ENCODE measurements at regions not wholly inside any gene's neighbourhood (a gene's known extent, or its start where the extent isn't known, plus 50 kb on each side); places are given as distances from the start of the nearest gene placed in this dataset.

GRCh38 chr1:87685311-87686135 is 356.8 kb downstream of the LMO4 start:
- ATAC-seq (ENCODE audit: poor library complexity) (no peak), DNase-seq (no peak)
- H3K4me3 ChIP-seq (ENCODE audit: low read length), result no peak overlapping the region
- no peaks in the 10 kb centered on the region for H3K36me3 Mint-ChIP-seq (ENCODE audit: low read depth)
- H3K4me1 Mint-ChIP-seq (ENCODE audit: low read depth), result no peaks in the 10 kb centered on the region
- H3K27me3 Mint-ChIP-seq, result no peaks in the 10 kb centered on the region
- H3K27ac ChIP-seq (ENCODE audit: low read depth in 1 of 2, low read length in 2 of 2), result no peak overlapping the region
- H3K4me1 ChIP-seq (ENCODE audit: insufficient read depth, low read length), result no peaks in the 10 kb centered on the region
- no peak overlapping the region for H3K4me3 Mint-ChIP-seq
- H3K27me3 ChIP-seq (ENCODE audit: control insufficient read depth in 1 of 2, insufficient read depth in 2 of 2, low read length in 2 of 2), result no peaks in the 10 kb centered on the region
- no peak overlapping the region for H3K27ac Mint-ChIP-seq
- ChIA-PET POLR2A (no interaction called here), CTCF (no interaction called here)
- H3K9me3 ChIP-seq (ENCODE audit: control insufficient read depth in 1 of 2, insufficient read depth in 1 of 2, low read length in 2 of 2), result no peaks in the 10 kb centered on the region
- no peak for TF ChIP-seq CTCF (IDR thresholded peaks at IDR 0.05)
- H3K36me3 ChIP-seq (ENCODE audit: insufficient read depth, low read length), result no peaks in the 10 kb centered on the region
- no peaks in the 10 kb centered on the region for H3K9me3 Mint-ChIP-seq
- intact Hi-C loops (cut with DNase I, micrococcal nuclease), result no loop called here

DNA sequence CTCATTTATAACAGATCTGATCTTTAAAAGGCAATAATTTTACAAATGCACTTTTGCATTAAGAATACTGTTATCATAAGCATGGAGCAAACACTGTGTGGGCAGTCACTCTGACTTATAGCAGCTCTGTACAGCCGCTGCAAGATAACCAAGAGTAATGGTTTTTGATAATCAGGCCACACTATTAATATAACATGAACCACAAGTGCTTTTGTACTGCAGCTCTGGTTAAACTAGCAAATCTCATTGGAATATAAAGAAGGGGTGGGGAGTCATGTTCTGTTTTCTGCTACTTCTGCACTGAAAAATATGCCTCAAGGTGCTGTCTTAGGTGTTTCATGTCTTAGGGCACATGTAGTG is 357.4 kb downstream of the LMO4 start:
- Histone ChIP-seq H3K27me3 (ENCODE audit: control insufficient read depth in 1 of 2, insufficient read depth in 2 of 2, low read length in 2 of 2) (no peaks in the 10 kb centered on the region), H3K27ac (ENCODE audit: low read depth in 1 of 2, low read length in 2 of 2) (no peak overlapping the region), H3K4me1 (ENCODE audit: insufficient read depth, low read length) (no peaks in the 10 kb centered on the region), H3K9me3 (ENCODE audit: control insufficient read depth in 1 of 2, insufficient read depth in 1 of 2, low read length in 2 of 2) (no peaks in the 10 kb centered on the region), H3K36me3 (ENCODE audit: insufficient read depth, low read length) (no peaks in the 10 kb centered on the region), H3K4me3 (ENCODE audit: low read length) (no peak overlapping the region)
- intact Hi-C loops (cut with DNase I, micrococcal nuclease), result no loop called here
- Mint-ChIP-seq H3K27ac (no peak overlapping the region), H3K4me1 (ENCODE audit: low read depth) (no peaks in the 10 kb centered on the region), H3K9me3 (no peaks in the 10 kb centered on the region), H3K27me3 (peaks cover 6% of the 10 kb centered on the region), H3K36me3 (ENCODE audit: low read depth) (no peaks in the 10 kb centered on the region), H3K4me3 (no peak overlapping the region)
- TF ChIP-seq CTCF (IDR thresholded peaks at IDR 0.05), result no peak
- no peak for DNase-seq
- no peak for ATAC-seq (ENCODE audit: poor library complexity)
- ChIA-PET POLR2A (no interaction called here), CTCF (no interaction called here)

DNA sequence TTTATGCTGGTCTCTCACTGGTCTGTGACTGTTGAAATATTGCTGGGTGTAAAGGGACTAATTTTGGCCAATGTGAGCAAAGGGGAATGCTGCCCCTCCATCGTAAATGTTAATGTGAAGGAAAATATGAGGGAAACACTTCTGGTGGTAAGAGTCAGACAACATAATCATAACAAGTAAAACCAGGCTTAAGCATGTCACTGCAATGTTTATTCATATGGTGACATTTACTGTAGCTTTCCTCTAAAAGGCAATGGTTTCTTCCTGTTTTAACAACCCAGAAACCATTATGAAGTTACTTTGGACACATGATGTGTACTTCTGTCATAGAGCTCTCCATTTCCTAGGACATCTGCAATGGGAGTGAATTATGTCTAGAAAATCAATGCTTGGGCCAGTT is 358.0 kb downstream of the LMO4 start:
- Histone ChIP-seq H3K4me1 (ENCODE audit: insufficient read depth, low read length) (no peaks in the 10 kb centered on the region), H3K9me3 (ENCODE audit: control insufficient read depth in 1 of 2, insufficient read depth in 1 of 2, low read length in 2 of 2) (no peaks in the 10 kb centered on the region), H3K27me3 (ENCODE audit: control insufficient read depth in 1 of 2, insufficient read depth in 2 of 2, low read length in 2 of 2) (no peaks in the 10 kb centered on the region), H3K27ac (ENCODE audit: low read depth in 1 of 2, low read length in 2 of 2) (no peak overlapping the region), H3K4me3 (ENCODE audit: low read length) (no peak overlapping the region), H3K36me3 (ENCODE audit: insufficient read depth, low read length) (no peaks in the 10 kb centered on the region)
- no peak for TF ChIP-seq CTCF (IDR thresholded peaks at IDR 0.05)
- no peak for ATAC-seq (ENCODE audit: poor library complexity)
- no peaks in the 10 kb centered on the region for H3K9me3 Mint-ChIP-seq
- H3K27ac Mint-ChIP-seq, result no peak overlapping the region
- intact Hi-C loops (cut with DNase I, micrococcal nuclease), result no loop called here
- H3K36me3 Mint-ChIP-seq (ENCODE audit: low read depth), result no peaks in the 10 kb centered on the region
- ChIA-PET POLR2A (no interaction called here), CTCF (no interaction called here)
- H3K4me3 Mint-ChIP-seq, result no peak overlapping the region
- peaks cover 6% of the 10 kb centered on the region for H3K27me3 Mint-ChIP-seq
- DNase-seq, result no peak
- H3K4me1 Mint-ChIP-seq (ENCODE audit: low read depth), result no peaks in the 10 kb centered on the region

Data from CD4-positive, alpha-beta T cell (primary cell).